Kidney glomerular epithelial cell (primary cell): ENCODE measurements at regions not wholly inside any gene's neighbourhood (a gene's known extent, or its start where the extent isn't known, plus 50 kb on each side); places are given as distances from the start of the nearest gene placed in this dataset.
A peak's percentile ranks its signal among the peaks of the same experiment; 100 is the strongest.
"Not testable (repeated sequence)": the region's sequence is repeated elsewhere in the genome, so short reads cannot be mapped to it uniquely, and the experiment has no call there.

Source experiments
- DNase-seq: peaks from one replicate; lab custom pipeline; 2025; lab: John Stamatoyannopoulos, UW

DNA sequence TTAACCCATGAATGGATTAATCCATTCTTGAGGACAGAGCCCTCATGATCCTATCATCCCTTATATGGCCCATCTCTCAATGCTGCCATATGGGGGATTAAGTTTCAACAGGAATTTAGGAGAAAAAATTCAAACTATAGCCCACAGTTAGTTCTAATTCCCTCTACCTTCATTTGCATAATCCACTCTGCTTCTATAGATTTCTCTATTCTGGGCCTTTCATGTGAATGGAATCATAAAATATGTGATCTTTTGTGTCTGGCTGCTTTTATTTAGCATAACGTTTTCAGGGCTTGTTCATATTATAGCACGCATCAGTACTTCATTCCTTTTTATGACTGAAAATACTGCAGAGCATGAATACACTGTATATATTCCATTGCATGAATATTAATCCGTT lies 55.4 kb downstream of the CTSL start:
- DNase-seq, result no peak

DNA sequence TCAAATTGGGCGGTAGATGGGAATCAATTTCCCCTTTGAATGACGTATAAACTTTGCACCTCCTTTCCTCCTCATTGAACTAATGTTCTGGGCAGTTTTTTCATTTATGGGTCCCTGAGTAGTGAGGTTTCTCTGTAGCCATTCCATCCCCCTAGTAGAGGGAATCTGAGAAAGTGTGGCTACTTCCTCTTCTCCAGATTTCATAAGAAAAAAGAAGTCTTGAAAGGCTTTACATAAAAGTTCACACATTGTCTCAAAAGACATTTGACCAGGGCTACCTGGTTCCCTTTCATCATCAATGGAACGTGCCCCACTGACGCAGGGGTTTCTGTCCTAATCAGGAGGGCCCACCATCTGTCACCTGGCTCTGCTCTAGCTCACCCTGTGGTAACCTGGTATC lies 57.3 kb downstream of the CTSL start:
- no peak for DNase-seq

DNA sequence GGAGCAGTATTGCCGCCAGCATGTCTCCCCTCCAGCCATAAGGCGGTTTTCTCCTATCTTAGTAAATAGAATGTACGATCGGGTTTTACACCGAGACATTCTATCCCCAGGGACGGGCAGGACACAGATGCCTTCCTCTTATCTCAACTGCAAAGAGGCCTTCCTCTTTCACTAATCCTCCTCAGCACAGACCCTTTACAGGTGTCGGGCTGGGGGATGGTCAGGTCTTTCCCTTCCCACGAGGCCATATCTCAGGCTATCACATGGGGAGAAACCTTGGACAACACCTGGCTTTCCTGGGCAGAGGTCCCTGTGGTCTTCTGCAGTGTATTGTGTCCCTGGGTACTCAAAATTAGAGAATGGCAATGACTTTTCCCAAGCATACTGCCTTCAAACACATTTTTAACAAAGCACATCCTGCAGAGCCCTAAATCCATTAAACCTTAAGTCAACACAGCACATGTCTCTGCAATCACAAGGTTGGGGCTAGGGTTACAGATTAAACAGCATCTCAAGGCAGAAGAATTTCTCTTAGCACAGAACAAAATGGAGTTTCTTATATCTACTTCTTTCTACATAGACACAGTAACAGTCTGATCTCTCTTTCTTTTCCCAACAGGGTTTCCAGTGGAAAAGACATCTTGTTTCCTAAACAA lies 59.5 kb downstream of the CTSL start:
- DNase-seq, result not testable (repeated sequence)

DNA sequence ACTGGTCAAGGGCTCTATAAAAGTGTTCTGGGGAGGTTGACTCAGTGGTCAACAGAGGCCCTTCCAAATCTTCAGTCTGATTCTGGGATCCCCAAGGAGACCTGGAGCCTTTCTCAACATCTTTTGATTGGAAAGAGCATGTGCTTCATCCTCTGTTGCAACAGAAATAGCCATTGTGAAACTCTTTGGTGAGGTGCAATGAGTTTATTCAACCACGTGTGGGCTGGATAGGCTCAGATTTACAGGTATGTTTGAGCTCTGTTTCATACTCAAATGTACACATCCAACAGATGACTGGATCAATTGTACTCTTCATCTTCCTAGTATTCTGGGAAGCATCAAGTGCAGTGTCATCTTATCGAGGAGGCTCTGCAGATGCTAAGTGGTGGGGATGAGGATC lies 60.5 kb downstream of the CTSL start:
- no peak for DNase-seq

DNA sequence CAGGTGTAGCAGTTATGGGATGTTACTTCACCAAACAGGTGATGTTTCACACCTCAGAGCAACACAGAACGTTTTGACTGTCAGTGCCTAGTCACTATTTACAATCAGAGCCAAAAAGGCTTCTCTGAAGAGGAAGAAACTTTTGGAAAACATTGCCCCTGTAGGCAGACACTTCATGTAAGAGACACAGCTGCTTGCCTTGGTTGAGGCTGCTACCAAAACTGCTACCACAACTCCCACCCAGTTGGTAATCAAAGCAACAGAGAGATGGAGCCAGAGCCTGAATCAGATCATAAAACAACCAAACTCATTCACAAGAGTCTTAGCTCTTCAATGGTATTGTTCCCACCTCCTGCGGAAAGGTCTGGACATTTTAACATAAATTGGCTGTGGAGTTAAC lies 61.0 kb downstream of the CTSL start:
- no peak for DNase-seq

DNA sequence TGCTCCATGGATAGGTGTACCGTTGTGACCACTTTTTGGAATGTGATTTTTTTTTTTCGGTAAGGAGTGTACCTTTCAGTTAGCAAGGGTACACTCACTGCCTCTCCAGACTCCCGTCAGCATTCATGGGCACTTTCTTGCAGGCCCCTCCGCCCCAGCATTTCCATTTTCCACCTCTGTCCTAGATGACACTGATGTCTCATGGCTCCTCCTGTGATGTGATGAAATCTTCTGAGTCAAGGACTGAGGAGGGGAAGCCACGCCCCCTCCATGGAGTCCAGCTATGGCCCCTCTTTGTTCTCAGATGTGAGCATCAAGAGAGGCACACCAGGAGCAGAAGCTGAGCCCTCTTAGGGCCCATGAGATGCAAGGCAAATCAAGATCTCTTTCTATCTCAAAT lies 61.8 kb downstream of the CTSL start:
- no peak for DNase-seq

DNA sequence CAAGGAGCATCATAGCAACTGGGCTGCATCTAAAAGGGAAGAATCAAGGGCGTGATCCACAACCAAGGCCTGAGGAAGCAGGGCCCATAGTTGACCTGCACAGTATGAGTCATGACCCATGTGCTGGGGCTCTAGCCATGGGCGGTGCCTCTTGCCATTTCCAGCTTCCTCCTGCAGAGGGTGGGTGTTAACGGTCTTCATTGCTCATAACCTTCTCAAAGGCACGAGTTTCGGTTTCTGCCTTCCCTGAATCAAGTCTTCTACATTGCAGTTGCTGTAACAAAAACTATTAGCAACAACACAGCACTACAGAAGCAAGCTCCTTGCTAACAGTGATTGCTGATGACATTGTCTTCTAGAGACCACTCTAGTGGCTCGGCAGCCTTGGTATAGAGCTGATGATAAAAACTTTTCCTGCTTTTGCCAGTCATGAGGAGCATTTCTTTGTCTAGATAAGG lies 66.9 kb downstream of the CTSL start:
- no peak for DNase-seq

DNA sequence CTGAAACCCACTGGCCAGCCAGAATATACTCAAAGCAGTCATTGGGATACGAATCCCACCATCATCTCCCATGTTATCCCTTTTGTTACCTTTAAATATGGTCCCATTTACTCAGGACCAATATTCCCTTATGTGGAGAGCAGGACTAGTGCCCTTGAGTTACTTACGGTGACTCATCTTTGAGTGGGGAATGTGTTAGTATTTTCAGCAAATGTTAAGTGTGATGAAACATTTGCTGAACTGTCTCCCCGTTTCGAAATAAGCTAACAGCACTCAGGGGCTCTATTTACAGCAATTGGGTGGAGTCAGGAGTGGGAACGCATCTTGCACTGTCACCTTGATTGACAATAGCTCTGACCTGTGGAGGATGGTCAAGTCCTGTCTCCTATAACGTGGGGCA lies 67.4 kb downstream of the CTSL start:
- DNase-seq, result no peak

DNA sequence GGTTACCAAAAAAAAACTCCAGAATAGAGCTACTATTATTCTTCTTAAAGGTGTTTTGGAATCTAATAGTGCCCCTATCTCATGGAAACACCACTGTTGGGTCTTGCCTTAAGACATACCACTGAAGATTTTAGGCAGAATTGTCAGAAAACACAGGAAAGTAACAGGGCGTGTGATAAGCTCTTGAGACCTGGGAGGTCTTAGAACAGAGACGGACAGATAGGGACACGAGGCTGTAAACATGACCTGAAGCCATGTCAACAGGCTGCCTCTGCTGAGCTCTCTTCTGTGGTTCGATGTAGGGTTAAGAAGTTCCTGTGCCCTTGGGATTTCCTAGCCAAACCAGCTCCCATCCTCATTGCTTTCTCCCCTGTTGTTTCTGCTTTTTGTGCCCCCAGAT lies 69.3 kb downstream of the CTSL start:
- no peak for DNase-seq

DNA sequence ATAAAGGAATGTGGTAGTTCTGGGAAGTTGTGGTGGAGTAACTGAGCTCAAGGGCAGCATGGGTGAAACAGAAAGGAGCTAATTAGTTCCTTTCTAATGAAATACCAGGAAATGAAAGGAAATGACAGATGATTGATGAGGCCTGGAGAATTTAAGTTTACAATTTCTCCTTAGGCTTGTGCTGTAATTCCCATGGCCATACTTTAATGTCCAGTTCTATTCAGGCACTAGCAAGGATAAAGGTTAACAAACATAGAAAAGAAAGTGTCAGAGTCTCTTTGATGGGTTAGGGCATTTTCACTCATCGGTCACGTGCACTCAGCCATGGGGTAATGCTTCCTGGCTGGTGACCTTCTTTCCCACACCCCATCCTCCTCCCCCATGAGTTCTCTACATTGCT lies 70.3 kb downstream of the CTSL start:
- DNase-seq, result no peak

DNA sequence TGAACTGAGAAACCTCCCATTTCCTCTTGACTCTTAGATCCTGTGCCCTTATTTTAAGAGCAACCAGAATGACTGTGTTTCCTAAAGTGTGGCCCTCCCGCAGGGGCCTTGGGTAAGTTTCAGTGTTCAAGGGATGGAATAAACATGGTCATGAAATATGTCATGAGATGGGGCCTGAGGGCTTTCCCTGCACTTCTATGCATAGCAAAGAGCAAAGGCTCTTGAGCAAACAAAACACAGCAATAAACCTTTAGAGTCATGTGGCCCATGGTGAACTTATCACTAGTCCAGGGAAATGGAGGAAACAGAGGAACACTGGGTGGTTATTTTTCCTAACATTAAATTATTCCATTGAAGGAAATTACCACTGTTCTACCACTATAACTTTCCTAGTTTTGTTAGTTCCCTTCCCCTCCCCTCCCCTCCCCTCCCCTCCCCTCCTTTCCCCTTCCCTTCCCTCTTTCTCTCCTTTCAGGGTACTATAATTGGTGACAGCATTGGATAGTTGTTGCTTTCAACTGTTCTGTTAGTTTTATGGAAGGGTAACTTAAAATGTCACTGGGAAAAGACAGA lies 72.4 kb downstream of the CTSL start:
- DNase-seq, result no peak

DNA sequence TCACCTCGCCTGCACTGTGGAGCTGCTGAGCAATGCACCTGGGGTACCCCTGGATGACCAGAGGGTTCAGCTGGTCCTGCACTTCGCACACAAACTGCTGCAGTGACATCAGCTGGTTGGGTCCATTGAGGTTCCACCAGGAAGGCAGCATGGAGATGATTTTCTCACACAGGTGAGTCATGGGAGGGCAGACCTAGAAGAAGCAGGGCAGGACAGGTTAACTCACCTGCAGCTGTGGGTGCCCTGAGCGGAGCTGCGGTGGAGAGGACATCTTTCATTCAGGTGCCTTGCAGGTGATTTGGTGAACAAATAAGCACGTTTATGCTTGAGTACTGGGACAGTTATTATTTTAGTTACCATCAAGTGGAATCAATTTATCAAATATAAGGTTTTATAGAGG lies 73.6 kb downstream of the CTSL start:
- DNase-seq, result no peak

DNA sequence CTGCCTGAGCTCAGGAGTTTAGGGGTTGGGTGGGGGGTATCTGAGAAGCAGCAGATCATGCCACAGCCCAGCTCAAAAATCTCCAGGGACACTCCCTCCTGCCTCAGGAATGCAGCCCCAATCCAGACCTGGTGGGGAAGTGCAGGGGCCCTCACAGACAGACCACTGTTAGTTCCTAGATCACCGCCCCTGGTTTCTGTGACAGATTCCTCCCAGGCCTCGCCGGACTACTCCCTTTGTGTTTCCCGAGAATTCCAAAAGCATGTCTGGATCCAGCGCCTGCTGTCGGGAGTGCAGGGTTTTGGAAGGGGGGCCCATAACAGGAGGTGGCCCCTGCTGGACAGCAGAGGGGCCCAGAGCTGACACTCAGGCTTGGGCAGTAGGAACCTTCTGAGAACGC lies 74.5 kb downstream of the CTSL start:
- no peak for DNase-seq

DNA sequence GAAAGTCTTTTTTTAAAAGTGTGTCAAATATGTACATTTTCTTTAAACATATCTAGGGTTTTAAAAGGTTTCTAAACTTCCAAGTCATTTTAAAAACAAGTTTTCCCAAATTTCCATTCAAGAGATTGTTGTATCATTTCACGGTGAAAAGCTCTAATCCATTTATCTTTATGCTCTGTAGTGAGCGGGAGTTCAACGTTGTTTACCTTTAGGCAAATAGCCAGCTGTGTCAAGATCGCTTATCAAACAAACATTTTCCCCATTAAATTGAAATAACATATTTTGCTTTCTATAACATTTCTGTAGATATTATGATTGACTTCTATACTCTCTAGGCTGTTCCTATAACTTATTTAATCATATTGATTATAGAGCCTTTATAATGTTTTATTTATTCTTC lies 75.1 kb downstream of the CTSL start:
- no peak for DNase-seq

DNA sequence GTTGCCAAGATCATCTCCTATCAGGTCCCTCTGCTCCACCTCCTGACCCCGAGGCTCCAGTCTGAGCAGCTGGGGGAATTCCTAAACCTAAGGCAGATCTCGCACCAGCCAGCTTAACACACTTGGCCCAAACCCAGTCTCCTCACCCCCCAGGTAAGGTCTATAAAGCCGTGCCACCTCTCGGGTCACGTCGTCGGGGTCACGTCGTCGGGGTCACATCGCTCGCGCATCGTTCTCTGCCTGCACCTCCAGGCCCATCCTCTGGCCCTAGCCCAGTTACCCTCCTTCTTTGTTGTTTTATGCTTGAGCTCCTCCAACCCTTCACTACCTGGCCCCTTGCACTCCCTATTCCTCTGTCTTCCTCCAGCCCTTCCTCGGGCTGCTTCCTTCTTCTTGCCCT lies 77.2 kb downstream of the CTSL start:
- DNase-seq, result no peak

DNA sequence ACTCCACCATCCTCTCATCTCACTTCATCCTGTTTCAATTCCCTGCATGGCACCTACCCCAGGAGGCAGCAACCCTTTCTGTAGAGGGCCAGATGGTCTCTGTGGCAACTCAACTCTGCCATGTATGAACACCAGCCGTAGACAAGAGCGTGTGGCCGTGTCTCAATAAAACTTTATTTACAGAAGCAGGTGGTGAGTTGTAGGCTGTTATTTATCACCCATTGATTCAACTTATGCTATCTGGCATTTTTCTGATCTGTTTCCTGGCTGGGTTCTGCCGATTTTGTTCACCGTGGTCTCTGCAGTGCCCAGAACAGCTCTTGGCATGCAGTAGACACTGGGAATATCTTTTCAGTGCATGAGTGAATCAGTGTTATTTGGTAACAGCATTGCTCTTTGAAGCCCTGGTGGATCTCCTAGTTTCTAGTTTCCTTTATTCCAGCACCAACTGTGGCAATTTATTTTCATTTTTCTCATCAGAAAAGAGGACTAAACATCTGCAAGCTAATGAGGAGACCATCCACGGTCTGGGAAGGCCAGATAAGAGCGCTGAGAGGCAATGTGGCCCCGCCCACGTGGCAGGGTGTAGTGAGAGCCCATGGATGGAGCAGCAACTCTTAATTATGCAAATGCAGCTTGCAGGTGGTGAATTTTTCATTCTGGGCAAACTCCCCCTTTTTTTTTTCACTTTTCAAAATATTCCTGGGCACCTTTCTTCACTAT lies 77.9 kb downstream of the CTSL start:
- no peak for DNase-seq

DNA sequence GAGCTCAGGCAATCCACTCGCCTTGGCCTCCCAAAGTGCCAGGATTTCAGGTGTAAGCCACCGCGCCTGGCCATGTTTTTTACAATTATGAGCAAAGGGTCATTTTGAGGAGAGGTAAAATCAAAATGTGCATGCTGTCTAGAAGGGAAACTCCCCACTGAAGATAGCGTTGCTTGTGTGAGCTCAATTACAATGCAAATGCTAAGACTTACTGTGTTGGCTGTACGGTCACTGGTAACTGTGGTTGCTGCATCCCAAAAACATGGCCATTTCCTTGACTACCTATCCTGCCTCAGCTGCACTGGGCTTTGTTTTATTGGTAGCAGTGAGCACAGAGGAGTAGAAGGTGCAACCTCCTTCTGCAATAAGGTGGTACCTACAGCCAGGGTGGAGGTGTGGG lies 77.4 kb upstream of the SPATA31E1 start:
- no peak for DNase-seq

DNA sequence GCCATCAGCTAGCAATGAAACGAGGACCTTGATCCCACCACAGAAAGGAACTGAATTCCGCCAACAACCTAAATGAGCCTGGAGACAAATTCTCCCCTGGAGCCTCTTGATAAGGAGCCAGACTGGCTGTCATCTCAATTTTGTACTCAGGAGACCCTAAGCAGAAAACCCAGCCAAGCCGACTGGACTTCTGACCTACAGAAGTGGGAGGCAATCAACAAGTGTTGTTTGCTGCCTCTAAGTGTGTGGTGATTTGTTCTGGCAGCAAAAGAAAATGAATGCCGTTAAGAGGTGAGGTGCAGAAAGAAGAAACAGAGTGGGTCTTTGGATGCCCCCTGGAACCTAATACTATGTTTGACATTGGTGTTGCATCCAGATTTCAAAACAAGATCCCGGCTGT lies 72.7 kb upstream of the SPATA31E1 start:
- no peak for DNase-seq

DNA sequence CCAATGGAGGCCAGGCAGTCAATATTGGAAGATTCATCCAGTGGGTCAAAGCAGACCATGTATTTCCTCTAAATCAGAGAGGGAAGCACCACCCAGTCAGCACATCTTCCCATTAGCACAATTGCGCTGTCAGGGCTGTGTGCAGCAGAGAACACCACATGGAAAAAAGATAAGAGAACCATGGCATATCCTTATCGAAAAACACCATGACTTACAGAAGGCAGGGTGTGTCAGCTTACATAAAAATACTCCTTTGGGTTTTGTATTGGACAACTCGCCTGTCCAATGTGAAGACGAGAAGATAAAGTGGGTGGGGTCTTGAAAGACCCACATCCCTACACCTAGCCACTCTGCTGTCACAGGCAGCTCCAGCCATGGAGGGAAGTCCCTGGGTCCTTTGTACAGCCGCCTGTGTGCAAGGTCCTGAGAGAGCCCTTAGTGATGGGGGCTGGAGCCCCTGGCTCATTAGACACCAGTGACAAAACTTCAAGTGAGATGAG lies 71.9 kb upstream of the SPATA31E1 start:
- no peak for DNase-seq

DNA sequence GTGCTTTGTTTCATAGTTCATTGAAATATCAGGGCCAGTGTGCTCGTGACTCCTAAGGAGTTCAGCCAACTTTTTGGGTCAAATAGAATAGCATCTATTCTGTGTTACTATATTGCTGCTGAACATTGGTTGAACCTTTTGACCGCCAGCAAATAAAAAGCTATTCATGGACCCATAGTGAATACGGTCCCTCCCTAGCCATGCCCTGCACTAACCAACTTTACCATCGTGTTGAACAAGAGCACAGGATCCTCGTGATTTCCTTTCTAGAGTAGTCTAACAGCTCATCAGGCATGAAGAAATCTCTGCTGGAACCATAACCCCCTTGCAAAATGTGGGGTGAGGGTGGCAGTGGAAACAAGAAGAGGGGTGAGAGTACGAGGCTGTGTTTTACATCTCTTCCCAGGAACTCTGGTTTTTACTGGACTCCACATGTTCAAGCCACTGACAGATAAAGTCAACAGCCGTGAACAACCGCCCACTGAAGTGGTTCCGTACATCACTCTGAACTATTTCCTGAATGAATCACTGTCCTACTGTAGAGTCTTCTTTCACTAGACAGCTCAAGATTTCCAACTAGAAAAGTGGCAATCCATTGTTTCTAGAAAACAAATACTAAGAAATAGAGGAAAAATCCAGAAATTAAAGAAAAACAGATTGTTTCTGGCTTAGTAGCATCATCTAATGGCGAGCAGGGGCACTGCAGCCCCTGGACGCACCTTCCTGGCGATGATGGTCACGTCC lies 70.1 kb upstream of the SPATA31E1 start:
- DNase-seq, result peak; percentile 76

DNA sequence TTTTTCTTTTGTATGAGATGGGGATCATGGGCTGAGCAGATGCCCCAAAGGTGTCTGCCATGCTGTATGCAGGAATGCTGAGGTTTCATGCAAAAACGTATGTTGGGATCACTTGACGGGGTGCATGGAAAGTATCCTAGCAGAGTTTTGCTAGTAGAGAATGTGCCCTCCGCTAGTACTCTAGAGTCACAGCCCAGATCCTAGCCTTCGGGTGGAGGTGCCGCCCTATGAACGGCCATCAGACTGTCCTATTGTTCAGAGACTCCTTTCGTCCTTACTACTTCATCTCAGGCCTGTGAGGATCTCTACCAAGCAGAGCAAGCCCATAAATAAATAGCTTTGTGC lies 69.6 kb upstream of the SPATA31E1 start:
- no peak for DNase-seq

DNA sequence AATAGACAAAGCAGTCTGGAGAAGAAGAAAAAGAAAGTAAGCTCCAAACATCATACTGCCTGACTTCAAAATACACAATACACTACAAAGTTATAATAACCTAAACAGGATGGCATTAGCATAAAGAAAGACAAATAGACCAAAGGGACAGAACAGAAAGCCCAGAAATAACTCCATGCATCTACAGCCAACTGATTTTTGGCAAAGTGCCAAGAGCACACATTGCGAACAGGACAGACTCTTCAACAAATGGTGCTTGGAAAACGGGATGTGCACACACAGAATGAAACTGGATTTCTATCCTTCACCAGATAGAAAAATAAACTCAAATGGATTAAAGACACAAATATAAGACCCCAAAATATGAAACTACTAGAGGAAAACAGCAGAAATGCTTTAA lies 66.6 kb upstream of the SPATA31E1 start:
- DNase-seq, result no peak

DNA sequence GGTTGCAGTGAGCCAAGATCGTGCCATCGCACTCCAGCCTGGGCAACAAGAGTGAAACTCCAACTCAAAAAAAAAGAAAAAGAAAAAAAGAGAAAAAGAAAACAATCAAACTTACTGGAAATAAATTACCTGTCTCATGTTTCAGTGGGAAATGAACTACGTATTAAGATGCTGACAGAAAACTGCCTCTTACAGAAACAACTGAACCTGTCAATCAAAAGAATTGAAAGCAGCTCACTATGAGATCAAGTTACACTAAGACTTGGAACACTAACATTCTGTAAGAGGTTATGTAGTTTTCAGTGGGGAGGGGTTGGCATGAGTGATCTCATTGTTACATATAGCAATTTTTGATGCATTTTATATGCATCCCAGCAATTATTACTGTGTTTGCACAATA lies 64.4 kb upstream of the SPATA31E1 start:
- no peak for DNase-seq
